ENCODE measurements at regions not wholly inside any gene's neighbourhood (a gene's known extent, or its start where the extent isn't known, plus 50 kb on each side); places are given as distances from the start of the nearest gene placed in this dataset.

DNA sequence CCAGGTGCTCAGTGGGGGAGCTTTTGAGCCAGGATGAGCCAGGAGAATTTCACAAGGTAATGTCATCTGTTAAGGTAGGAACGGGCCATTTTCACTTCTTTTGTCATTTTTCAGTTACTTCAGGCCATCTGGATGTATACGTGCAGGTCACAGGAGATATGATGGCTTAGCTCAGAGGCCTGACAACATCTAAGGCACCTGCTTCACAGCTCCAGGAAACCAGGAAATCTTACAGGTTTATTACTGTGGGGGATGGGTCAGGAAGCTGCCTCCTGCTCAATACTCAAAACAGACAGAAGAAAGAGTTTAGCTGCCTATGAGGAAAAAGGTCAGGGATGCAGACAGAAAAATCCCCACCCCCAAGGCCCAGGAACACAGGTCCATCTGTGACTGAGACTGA lies 364.3 kb upstream of the LRP1B start:
- TF ChIP-seq, protein P1, sequence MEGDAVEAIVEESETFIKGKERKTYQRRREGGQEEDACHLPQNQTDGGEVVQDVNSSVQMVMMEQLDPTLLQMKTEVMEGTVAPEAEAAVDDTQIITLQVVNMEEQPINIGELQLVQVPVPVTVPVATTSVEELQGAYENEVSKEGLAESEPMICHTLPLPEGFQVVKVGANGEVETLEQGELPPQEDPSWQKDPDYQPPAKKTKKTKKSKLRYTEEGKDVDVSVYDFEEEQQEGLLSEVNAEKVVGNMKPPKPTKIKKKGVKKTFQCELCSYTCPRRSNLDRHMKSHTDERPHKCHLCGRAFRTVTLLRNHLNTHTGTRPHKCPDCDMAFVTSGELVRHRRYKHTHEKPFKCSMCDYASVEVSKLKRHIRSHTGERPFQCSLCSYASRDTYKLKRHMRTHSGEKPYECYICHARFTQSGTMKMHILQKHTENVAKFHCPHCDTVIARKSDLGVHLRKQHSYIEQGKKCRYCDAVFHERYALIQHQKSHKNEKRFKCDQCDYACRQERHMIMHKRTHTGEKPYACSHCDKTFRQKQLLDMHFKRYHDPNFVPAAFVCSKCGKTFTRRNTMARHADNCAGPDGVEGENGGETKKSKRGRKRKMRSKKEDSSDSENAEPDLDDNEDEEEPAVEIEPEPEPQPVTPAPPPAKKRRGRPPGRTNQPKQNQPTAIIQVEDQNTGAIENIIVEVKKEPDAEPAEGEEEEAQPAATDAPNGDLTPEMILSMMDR (conservative IDR thresholded peaks at IDR 0.05; ENCODE audit: low read length): no peak
- TF ChIP-seq EZH2phosphoT487 (IDR thresholded peaks at IDR 0.05; ENCODE audit: borderline replicate concordance): no peak

Data from Loucy (cell line).